ENCODE measurements at regions not wholly inside any gene's neighbourhood (a gene's known extent, or its start where the extent isn't known, plus 50 kb on each side); places are given as distances from the start of the nearest gene placed in this dataset.

- TF ChIP-seq, protein P1, sequence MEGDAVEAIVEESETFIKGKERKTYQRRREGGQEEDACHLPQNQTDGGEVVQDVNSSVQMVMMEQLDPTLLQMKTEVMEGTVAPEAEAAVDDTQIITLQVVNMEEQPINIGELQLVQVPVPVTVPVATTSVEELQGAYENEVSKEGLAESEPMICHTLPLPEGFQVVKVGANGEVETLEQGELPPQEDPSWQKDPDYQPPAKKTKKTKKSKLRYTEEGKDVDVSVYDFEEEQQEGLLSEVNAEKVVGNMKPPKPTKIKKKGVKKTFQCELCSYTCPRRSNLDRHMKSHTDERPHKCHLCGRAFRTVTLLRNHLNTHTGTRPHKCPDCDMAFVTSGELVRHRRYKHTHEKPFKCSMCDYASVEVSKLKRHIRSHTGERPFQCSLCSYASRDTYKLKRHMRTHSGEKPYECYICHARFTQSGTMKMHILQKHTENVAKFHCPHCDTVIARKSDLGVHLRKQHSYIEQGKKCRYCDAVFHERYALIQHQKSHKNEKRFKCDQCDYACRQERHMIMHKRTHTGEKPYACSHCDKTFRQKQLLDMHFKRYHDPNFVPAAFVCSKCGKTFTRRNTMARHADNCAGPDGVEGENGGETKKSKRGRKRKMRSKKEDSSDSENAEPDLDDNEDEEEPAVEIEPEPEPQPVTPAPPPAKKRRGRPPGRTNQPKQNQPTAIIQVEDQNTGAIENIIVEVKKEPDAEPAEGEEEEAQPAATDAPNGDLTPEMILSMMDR (IDR thresholded peaks at IDR 0.05) = no peak
- TF ChIP-seq POLR2A (IDR thresholded peaks at IDR 0.05) = no peak
Measured at GRCh38 chr6:103193413-103193812, 1666.3 kb downstream of the HACE1 start.
